AG10803 (cell line): ENCODE measurements at regions not wholly inside any gene's neighbourhood (a gene's known extent, or its start where the extent isn't known, plus 50 kb on each side); places are given as distances from the start of the nearest gene placed in this dataset.

Source experiments
- DNase-seq: peaks from one replicate; pipeline ENCODE4 v3.0.0; 2010; ENCODE audit warnings: low read depth
- H3K4me3 ChIP-seq: 2 replicates; pipeline ENCODE4 v1.5.1; 2011; ENCODE audit warnings: mild to moderate bottlenecking, low read length, control low read depth
- TF ChIP-seq, protein P1 (sequence below): conservative IDR thresholded peaks from 2 replicates; pipeline ENCODE4 v1.5.1; 2011; ENCODE audit warnings: mild to moderate bottlenecking, low read length, control low read depth, inconsistent platforms

DNA sequence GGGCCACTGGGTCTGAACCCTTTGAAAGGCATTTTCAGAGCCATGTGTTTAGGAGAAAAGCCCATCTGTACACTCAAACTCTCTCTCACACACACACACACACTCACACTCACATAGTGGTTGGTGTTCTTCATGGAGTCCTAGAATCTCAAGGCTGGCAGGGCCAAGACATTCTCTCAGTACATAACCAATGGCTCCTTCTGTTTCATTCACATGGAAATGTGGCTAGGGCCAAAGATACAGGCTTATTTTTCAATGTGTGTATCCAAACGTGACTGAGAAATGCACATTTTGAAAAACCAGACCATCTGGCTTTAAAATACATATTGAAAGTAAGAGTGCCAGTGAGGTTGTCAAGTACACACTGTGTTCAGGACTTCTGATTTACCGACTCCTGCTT lies 59.0 kb upstream of the SALL1 start:
- DNase-seq, result no peak
- no peak overlapping the region for H3K4me3 ChIP-seq
- TF ChIP-seq, protein P1, sequence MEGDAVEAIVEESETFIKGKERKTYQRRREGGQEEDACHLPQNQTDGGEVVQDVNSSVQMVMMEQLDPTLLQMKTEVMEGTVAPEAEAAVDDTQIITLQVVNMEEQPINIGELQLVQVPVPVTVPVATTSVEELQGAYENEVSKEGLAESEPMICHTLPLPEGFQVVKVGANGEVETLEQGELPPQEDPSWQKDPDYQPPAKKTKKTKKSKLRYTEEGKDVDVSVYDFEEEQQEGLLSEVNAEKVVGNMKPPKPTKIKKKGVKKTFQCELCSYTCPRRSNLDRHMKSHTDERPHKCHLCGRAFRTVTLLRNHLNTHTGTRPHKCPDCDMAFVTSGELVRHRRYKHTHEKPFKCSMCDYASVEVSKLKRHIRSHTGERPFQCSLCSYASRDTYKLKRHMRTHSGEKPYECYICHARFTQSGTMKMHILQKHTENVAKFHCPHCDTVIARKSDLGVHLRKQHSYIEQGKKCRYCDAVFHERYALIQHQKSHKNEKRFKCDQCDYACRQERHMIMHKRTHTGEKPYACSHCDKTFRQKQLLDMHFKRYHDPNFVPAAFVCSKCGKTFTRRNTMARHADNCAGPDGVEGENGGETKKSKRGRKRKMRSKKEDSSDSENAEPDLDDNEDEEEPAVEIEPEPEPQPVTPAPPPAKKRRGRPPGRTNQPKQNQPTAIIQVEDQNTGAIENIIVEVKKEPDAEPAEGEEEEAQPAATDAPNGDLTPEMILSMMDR, result no peak

- TF ChIP-seq, protein P1, result 0 out of 2 replicates have a peak, but pooled peaks have one; percentile 6
- H3K4me3 ChIP-seq, result no peak overlapping the region
- DNase-seq, result no peak
These were observed 50.5 kb upstream of the SALL1 start for GRCh38 chr16:51201604-51202003.
